ENCODE measurements at regions not wholly inside any gene's neighbourhood (a gene's known extent, or its start where the extent isn't known, plus 50 kb on each side); places are given as distances from the start of the nearest gene placed in this dataset.

DNA sequence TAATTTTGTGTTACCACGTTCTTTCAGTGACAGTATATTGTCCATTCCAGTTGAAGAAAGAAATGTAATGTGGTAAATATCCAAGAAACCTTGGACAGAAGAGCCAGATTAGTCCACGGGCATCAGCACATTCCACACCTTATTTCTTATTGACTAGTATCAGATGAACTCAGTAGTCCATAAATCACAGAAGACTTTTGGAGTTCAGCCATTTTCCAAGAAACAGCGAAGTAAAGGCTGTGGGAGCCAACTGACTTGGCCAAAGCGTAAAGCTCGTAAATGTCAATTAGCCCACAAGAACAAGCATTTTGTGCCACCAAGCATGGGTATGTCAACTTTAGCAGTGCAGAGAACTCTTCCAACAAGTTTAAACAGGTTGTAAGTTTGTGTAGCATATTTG lies 60.2 kb upstream of the STARD4 start:
- ChIA-PET POLR2A (no interaction called here), CTCF (no interaction called here), RAD21 (ENCODE audit: unreplicated experiment) (no interaction called here), SMC1A (ENCODE audit: uncharacterized antibody, unreplicated experiment) (no interaction called here)
- Histone ChIP-seq H3K4me3 (no peak overlapping the region), H3K36me3 (ENCODE audit: control insufficient read depth in 2 of 2, insufficient read depth in 2 of 2, low read length in 1 of 2) (no peaks in the 10 kb centered on the region), H3K4me2 (ENCODE audit: control insufficient read depth, insufficient read depth) (no peak overlapping the region), H3K9me3 (replicated peaks; ENCODE audit: control insufficient read depth, insufficient read depth, low read length) (no peaks in the 10 kb centered on the region), H3K27ac (ENCODE audit: control insufficient read depth, insufficient read depth) (no peak overlapping the region), H3K9ac (ENCODE audit: control insufficient read depth, insufficient read depth, low read length) (no peak overlapping the region), H4K20me1 (ENCODE audit: control insufficient read depth, insufficient read depth) (no peaks in the 10 kb centered on the region), H3K79me2 (ENCODE audit: control insufficient read depth, insufficient read depth, low read length) (no peaks in the 10 kb centered on the region), H3K27me3 (replicated peaks in 1 of 2; ENCODE audit: control insufficient read depth in 2 of 2, insufficient read depth in 2 of 2, low read length in 1 of 2) (no peaks in the 10 kb centered on the region), H2AFZ (ENCODE audit: control insufficient read depth, low read depth, low read length) (no peak overlapping the region), H3K4me1 (ENCODE audit: control insufficient read depth, insufficient read depth, low read length) (no peaks in the 10 kb centered on the region)
- BruUV-seq (replicated peaks), result no TSS peak
- DNase-seq (ENCODE audit: low read depth, low spot score) (no peak), ATAC-seq (no peak), FAIRE-seq (no peak)
- WGBS (ENCODE audit: insufficient coverage, insufficient replicate concordance, low lambda C conversion rate, missing lambda C conversion rate), result 16% methylated on average over 5 of the region's 5 CpGs
- TF ChIP-seq ATF7 (IDR thresholded peaks at IDR 0.05; ENCODE audit: low read depth), result no peak
- TF ChIP-seq MLLT1 (IDR thresholded peaks at IDR 0.05), result no peak
- TF ChIP-seq CBX5 (IDR thresholded peaks at IDR 0.05; ENCODE audit: low read depth), result no peak
- in situ Hi-C loops (cut with MboI) (no loop called here), intact Hi-C loops (cut with micrococcal nuclease; ENCODE audit: unreplicated experiment) (no loop called here)

GRCh38 chr5:111563031-111563822 lies 50.9 kb upstream of the STARD4 start:
- no peak for FAIRE-seq
- Histone ChIP-seq H3K4me1 (ENCODE audit: control insufficient read depth, insufficient read depth, low read length) (no peaks in the 10 kb centered on the region), H3K27me3 (replicated peaks in 1 of 2; ENCODE audit: control insufficient read depth in 2 of 2, insufficient read depth in 2 of 2, low read length in 1 of 2) (no peaks in the 10 kb centered on the region), H3K36me3 (ENCODE audit: control insufficient read depth in 2 of 2, insufficient read depth in 2 of 2, low read length in 1 of 2) (no peaks in the 10 kb centered on the region), H3K9me3 (replicated peaks; ENCODE audit: control insufficient read depth, insufficient read depth, low read length) (no peaks in the 10 kb centered on the region), H3K27ac (ENCODE audit: control insufficient read depth, insufficient read depth) (no peak overlapping the region), H4K20me1 (ENCODE audit: control insufficient read depth, insufficient read depth) (no peaks in the 10 kb centered on the region), H2AFZ (ENCODE audit: control insufficient read depth, low read depth, low read length) (no peak overlapping the region), H3K9ac (ENCODE audit: control insufficient read depth, insufficient read depth, low read length) (no peak overlapping the region), H3K4me2 (ENCODE audit: control insufficient read depth, insufficient read depth) (no peak overlapping the region), H3K79me2 (ENCODE audit: control insufficient read depth, insufficient read depth, low read length) (no peaks in the 10 kb centered on the region), H3K4me3 (no peak overlapping the region)
- DNase-seq (ENCODE audit: low read depth, low spot score), result no peak
- intact Hi-C loops (cut with micrococcal nuclease; ENCODE audit: unreplicated experiment) (no loop called here), in situ Hi-C loops (cut with MboI) (no loop called here)
- BruUV-seq (replicated peaks), result no TSS peak
- POLR2A ChIA-PET, result no interaction called here
- SMC1A ChIA-PET (ENCODE audit: uncharacterized antibody, unreplicated experiment), result interaction anchor here (0.6 to 2.4 kb wide), 8 partner anchors 10 to 583 kb away, joined by 3 to 10 read pairs (median 3); no protein-coding TSS in a partner anchor
- CTCF ChIA-PET, result interaction anchor here (0.8 to 1.4 kb wide), 3 partner anchors 11 to 587 kb away, joined by 3 read pairs; no protein-coding TSS in a partner anchor
- RAD21 ChIA-PET (ENCODE audit: unreplicated experiment), result no interaction called here
- WGBS (ENCODE audit: insufficient coverage, insufficient replicate concordance, low lambda C conversion rate, missing lambda C conversion rate), result 24% methylated on average over 6 of the region's 6 CpGs
- ATAC-seq, result no peak
- TF ChIP-seq YY1 (IDR thresholded peaks at IDR 0.05; ENCODE audit: low read depth, low read length), result no peak
- TF ChIP-seq JUND (IDR thresholded peaks at IDR 0.05; ENCODE audit: low read depth, low read length), result no peak
- no peak for TF ChIP-seq MXI1 (IDR thresholded peaks at IDR 0.05; ENCODE audit: low read depth, low read length)
- TF ChIP-seq, protein P1, sequence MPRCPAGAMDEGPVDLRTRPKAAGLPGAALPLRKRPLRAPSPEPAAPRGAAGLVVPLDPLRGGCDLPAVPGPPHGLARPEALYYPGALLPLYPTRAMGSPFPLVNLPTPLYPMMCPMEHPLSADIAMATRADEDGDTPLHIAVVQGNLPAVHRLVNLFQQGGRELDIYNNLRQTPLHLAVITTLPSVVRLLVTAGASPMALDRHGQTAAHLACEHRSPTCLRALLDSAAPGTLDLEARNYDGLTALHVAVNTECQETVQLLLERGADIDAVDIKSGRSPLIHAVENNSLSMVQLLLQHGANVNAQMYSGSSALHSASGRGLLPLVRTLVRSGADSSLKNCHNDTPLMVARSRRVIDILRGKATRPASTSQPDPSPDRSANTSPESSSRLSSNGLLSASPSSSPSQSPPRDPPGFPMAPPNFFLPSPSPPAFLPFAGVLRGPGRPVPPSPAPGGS (IDR thresholded peaks at IDR 0.05; ENCODE audit: borderline replicate concordance, insufficient read depth, low read depth, low read length, poor library complexity, severe bottlenecking), result no peak
- no peak for TF ChIP-seq CBFB (IDR thresholded peaks at IDR 0.05; ENCODE audit: low read depth)
- no peak for TF ChIP-seq EP300 (IDR thresholded peaks at IDR 0.05; ENCODE audit: borderline replicate concordance in 1 of 2, control insufficient read depth in 1 of 2, low read depth in 2 of 2, low read length in 2 of 2)
- TF ChIP-seq RUNX3 (IDR thresholded peaks at IDR 0.05; ENCODE audit: low read length), result no peak
- no peak for TF ChIP-seq NR2F1 (conservative IDR thresholded peaks at IDR 0.05)
- TF ChIP-seq BACH1 (IDR thresholded peaks at IDR 0.05; ENCODE audit: borderline replicate concordance), result no peak
- TF ChIP-seq RBBP5 (conservative IDR thresholded peaks at IDR 0.05), result no peak
- no peak for TF ChIP-seq MEF2A (IDR thresholded peaks at IDR 0.05; ENCODE audit: insufficient read depth, low read depth, low read length)
- no peak for TF ChIP-seq CHD4 (IDR thresholded peaks at IDR 0.05)
- no peak for TF ChIP-seq CHD1 (IDR thresholded peaks at IDR 0.05; ENCODE audit: low read depth, low read length)
